HCT116 (cell line): ENCODE measurements at regions not wholly inside any gene's neighbourhood (a gene's known extent, or its start where the extent isn't known, plus 50 kb on each side); places are given as distances from the start of the nearest gene placed in this dataset.

Experiments
- EZH2 ChIP-seq: fragments of 200-600 bp; sonication (generic); IDR thresholded peaks from 2 replicates; pipeline ENCODE4 v1.6.1; 2017; ENCODE audit warnings: antibody characterized with exemption, mixed run types
- EZH2phosphoT487 ChIP-seq: fragments of 200-600 bp; IDR thresholded peaks from 2 replicates; pipeline ENCODE4 v1.6.1; 2018; ENCODE audit warnings: antibody characterized with exemption, borderline replicate concordance
- JUND ChIP-seq: IDR thresholded peaks from 2 replicates; pipeline ENCODE4 v1.6.1; 2012
- POLR2A ChIP-seq: IDR thresholded peaks from 2 replicates; pipeline ENCODE4 v1.7.0; 2011; ENCODE audit warnings: borderline replicate concordance; ENCODE audit not compliant: insufficient read depth, insufficient read length; ENCODE audit errors: extremely low read depth
- POLR2AphosphoS5 ChIP-seq: IDR thresholded peaks from 2 replicates; pipeline ENCODE4 v1.6.1; 2011; ENCODE audit warnings: mild to moderate bottlenecking, low read depth, low read length, moderate library complexity
- RAD21 ChIP-seq: IDR thresholded peaks from 2 replicates; pipeline ENCODE4 v1.6.1; 2012; ENCODE audit warnings: low read depth, mild to moderate bottlenecking
- SRF ChIP-seq: IDR thresholded peaks from 2 replicates; pipeline ENCODE4 v1.6.1; 2012; ENCODE audit warnings: low read depth
- TCF7L2 ChIP-seq: IDR thresholded peaks from 2 replicates; pipeline ENCODE4 v1.7.0; 2011; ENCODE audit warnings: borderline replicate concordance, inconsistent platforms; ENCODE audit not compliant: insufficient read depth, insufficient read length; ENCODE audit errors: extremely low read depth
- YY1 ChIP-seq: IDR thresholded peaks from 2 replicates; pipeline ENCODE4 v1.6.1; 2011; ENCODE audit warnings: low read length, low read depth, moderate library complexity, mild to moderate bottlenecking; ENCODE audit not compliant: insufficient replicate concordance; ENCODE audit errors: extremely low read depth
- TF ChIP-seq, protein P1 (sequence below), 3 experiments: fragments of 200-600 bp in 1 of 3; sonication (generic) in 1 of 3; IDR thresholded peaks in 2 of 3; conservative IDR thresholded peaks in 1 of 3; 2 replicates each; pipeline ENCODE4 v1.5.1; 2012 to 2017; ENCODE audit warnings: low read depth in 2 of 3, low read length in 2 of 3, antibody characterized with exemption in 1 of 3, borderline replicate concordance in 1 of 3, control low read depth in 1 of 3, mild to moderate bottlenecking in 1 of 3, mixed read lengths in 1 of 3, mixed run types in 1 of 3, moderate library complexity in 1 of 3; ENCODE audit not compliant: insufficient read depth in 1 of 3
- TF ChIP-seq, protein P2 (sequence below): IDR thresholded peaks from 2 replicates; pipeline ENCODE4 v1.6.1; 2011; ENCODE audit warnings: mild to moderate bottlenecking, low read length, moderate library complexity; ENCODE audit not compliant: insufficient replicate concordance; ENCODE audit errors: extremely low read depth
- TF ChIP-seq, protein P3 (sequence below): IDR thresholded peaks from 2 replicates; pipeline ENCODE4 v1.6.1; 2012
- TF ChIP-seq, protein P4 (sequence below): IDR thresholded peaks from 2 replicates; pipeline ENCODE4 v1.6.1; 2012; ENCODE audit warnings: low read depth

DNA sequence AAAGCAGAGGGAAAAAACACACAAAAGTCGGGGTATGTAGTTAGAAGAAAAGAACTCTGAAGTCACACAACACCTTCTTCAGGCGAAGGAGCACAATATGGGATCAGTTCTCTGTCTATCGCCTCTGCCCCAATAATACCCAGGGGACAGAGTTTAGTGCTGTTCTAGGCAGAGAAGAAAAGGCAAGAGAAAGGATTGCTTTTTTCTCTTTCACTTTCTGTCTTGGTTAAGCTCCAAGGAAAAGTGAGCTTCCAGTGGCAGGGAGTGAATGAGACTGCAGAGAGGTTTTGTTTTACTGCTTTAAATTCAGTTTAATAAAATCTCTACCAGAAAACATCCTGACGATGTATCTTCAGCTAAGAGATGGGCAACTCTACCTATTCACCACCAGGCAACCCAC is 86.6 kb upstream of the STXBP5 start:
- TF ChIP-seq, protein P1, sequence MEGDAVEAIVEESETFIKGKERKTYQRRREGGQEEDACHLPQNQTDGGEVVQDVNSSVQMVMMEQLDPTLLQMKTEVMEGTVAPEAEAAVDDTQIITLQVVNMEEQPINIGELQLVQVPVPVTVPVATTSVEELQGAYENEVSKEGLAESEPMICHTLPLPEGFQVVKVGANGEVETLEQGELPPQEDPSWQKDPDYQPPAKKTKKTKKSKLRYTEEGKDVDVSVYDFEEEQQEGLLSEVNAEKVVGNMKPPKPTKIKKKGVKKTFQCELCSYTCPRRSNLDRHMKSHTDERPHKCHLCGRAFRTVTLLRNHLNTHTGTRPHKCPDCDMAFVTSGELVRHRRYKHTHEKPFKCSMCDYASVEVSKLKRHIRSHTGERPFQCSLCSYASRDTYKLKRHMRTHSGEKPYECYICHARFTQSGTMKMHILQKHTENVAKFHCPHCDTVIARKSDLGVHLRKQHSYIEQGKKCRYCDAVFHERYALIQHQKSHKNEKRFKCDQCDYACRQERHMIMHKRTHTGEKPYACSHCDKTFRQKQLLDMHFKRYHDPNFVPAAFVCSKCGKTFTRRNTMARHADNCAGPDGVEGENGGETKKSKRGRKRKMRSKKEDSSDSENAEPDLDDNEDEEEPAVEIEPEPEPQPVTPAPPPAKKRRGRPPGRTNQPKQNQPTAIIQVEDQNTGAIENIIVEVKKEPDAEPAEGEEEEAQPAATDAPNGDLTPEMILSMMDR (IDR thresholded peaks at IDR 0.05 in 2 of 3, conservative IDR thresholded peaks at IDR 0.05 in 1 of 3; ENCODE audit: borderline replicate concordance in 1 of 3, insufficient read depth in 1 of 3, low read depth in 2 of 3, low read length in 2 of 3): no peak
- TF ChIP-seq JUND (no peak), POLR2A (no peak), YY1 (no peak), POLR2AphosphoS5 (no peak), EZH2 (no peak), RAD21 (no peak), EZH2phosphoT487 (no peak), SRF (no peak), TCF7L2 (no peak)
- TF ChIP-seq, protein P2, sequence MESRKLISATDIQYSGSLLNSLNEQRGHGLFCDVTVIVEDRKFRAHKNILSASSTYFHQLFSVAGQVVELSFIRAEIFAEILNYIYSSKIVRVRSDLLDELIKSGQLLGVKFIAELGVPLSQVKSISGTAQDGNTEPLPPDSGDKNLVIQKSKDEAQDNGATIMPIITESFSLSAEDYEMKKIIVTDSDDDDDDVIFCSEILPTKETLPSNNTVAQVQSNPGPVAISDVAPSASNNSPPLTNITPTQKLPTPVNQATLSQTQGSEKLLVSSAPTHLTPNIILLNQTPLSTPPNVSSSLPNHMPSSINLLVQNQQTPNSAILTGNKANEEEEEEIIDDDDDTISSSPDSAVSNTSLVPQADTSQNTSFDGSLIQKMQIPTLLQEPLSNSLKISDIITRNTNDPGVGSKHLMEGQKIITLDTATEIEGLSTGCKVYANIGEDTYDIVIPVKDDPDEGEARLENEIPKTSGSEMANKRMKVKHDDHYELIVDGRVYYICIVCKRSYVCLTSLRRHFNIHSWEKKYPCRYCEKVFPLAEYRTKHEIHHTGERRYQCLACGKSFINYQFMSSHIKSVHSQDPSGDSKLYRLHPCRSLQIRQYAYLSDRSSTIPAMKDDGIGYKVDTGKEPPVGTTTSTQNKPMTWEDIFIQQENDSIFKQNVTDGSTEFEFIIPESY: no peak
- TF ChIP-seq, protein P3, sequence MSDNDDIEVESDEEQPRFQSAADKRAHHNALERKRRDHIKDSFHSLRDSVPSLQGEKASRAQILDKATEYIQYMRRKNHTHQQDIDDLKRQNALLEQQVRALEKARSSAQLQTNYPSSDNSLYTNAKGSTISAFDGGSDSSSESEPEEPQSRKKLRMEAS: no peak
- TF ChIP-seq, protein P4, sequence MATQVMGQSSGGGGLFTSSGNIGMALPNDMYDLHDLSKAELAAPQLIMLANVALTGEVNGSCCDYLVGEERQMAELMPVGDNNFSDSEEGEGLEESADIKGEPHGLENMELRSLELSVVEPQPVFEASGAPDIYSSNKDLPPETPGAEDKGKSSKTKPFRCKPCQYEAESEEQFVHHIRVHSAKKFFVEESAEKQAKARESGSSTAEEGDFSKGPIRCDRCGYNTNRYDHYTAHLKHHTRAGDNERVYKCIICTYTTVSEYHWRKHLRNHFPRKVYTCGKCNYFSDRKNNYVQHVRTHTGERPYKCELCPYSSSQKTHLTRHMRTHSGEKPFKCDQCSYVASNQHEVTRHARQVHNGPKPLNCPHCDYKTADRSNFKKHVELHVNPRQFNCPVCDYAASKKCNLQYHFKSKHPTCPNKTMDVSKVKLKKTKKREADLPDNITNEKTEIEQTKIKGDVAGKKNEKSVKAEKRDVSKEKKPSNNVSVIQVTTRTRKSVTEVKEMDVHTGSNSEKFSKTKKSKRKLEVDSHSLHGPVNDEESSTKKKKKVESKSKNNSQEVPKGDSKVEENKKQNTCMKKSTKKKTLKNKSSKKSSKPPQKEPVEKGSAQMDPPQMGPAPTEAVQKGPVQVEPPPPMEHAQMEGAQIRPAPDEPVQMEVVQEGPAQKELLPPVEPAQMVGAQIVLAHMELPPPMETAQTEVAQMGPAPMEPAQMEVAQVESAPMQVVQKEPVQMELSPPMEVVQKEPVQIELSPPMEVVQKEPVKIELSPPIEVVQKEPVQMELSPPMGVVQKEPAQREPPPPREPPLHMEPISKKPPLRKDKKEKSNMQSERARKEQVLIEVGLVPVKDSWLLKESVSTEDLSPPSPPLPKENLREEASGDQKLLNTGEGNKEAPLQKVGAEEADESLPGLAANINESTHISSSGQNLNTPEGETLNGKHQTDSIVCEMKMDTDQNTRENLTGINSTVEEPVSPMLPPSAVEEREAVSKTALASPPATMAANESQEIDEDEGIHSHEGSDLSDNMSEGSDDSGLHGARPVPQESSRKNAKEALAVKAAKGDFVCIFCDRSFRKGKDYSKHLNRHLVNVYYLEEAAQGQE: no peak
